ENCODE measurements at regions not wholly inside any gene's neighbourhood (a gene's known extent, or its start where the extent isn't known, plus 50 kb on each side); places are given as distances from the start of the nearest gene placed in this dataset.

DNA sequence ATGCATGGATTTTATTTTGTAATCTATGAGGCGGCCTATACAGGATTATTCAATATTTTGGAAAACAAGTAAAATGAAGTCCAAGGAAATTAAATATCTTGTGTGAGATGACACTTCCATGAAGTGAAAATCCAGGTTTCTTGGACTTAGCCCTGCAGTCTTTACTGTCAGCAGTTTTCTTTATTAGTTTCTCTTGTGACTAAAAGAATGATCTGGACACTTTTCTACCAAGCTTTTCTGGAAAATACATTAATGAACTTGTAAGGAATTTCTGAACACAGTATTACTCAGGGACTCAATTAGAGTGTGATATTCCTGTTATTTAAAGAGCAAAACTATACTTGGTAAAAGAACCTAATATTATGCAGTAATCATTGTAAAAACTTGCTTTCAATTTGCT, 610.4 kb upstream of the SLC8A1 start:
- no peak for DNase-seq (ENCODE audit: low spot score)

DNA sequence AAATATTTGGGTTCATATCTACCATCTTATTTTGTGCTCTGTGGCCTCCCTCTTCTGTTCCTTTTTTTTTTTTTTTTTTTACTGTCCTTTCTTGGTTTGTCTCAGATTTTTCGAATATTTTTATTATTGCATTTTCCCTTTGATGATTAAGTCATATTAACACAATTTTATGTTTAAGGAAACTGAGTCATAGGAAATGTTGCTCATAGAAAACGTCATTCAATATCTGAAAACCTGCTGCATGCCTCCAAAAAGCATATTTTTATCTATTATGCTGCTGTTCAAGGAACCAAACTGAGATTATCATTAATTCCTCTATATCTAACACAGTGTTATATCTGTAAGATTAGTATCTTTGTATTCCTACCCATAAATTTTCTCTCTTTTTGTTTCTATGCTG, 614.3 kb upstream of the SLC8A1 start:
- peak; percentile 7 for DNase-seq (ENCODE audit: low spot score)

DNA sequence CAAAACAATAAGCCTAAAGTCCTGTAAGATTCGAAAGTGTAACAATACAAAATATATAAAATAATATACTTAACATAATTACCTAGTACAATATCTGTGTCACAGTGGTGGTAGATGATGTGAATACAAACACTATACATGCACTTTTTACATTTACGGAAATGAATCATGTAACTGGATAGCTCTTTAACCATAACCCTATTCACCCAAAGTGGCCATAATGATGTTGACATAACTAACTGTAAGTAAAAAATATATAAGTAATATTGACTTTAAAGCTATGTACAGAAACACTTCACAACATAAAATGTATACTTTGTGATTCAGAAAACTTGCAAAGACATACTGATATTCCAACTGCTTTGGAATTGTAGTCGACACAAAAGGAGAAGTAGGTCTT, 616.9 kb upstream of the SLC8A1 start:
- DNase-seq (ENCODE audit: low spot score), result no peak

DNA sequence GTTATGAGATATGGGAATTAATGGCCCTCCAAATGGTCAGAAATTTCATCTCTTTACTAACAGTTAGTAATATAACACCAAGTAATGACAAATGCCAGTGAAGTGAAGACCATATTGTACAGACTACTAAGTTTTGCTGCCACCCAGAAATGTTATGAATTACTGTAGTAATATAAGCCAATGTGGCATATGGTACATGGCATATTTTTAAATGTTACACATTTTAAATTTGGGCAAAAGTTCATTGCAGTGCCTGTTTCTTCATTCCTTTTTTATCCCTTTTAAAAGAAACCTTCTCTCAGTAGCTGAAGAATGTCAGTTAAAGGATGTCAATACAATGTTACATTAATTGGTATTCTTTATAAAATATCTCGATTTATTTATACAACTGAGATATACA, 626.5 kb upstream of the SLC8A1 start:
- no peak for DNase-seq (ENCODE audit: low spot score)

DNA sequence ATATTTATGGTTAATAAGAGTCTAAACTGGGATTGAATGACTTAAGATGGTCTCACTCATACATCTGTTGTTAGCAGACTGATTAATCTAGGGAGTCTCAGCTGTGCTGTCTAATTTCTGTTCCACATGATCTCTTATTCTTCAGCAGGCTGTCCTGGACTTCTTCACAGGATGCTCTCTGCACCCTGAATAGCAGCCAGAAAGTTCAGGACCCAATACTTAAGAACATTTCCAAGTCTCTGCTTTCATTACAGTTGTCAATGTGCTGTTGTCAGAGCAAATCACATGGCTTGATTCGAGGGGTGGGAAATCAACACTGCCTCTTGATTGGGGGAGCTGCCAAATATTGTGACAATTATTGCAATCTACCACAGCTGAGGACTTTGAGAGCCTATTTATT, 627.1 kb upstream of the SLC8A1 start:
- no peak for DNase-seq (ENCODE audit: low spot score)

DNA sequence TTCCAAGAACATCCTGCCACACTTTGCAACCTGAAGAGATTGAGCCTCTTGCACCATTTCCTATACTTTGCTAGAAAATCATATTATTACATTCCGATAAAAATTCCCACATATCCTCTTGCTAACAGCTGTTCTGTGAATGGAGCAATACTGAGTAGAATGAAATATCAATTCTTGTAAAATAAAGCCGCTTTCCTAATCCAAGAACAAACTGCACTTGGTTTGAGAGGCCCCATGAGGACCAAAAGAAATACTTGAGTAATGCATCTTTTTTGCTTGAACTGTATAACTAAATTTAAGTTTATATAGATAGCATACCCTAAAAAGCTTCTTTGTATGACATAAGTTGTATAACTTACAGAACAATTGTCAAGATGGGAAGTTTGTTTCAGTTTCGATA, 632.4 kb upstream of the SLC8A1 start:
- DNase-seq (ENCODE audit: low spot score), result no peak

DNA sequence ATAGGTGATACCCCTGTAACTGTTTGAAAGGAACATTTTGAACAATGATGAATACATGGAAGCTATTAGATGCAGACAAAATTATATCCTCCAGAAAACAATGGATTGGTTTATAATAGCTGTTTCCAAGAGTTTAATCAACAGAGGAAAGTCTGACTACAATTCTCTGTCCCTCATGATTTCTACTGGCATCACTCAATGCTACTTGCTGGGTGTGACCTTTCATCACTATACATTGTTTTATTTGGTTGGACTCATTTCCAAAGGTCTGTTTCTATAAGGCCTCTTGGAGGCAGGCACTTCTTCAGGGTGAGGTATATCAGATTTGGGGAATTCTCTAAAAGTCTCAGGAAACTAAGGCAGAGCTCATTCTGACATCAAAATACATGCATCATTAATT, 636.1 kb upstream of the SLC8A1 start:
- no peak for DNase-seq (ENCODE audit: low spot score)

DNA sequence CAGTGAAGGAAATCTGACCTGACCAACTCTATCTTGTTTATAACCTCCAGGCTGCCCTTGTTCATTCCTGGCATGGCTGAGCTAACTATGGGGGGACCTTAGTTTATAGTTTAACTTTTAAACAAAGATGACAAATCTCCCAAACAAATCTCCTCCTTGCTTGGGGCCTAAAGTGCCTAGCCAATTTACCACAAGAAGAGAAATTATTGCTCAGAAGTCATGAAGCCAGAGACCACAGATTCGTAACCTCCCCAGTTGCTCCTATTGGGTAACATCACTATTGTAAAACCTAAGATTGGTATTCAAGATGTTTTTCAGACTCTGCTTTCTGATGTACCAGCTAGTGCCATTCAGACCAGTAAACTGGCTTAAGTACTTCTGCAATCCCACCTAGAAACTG, 649.4 kb upstream of the SLC8A1 start:
- DNase-seq (ENCODE audit: low spot score), result no peak

DNA sequence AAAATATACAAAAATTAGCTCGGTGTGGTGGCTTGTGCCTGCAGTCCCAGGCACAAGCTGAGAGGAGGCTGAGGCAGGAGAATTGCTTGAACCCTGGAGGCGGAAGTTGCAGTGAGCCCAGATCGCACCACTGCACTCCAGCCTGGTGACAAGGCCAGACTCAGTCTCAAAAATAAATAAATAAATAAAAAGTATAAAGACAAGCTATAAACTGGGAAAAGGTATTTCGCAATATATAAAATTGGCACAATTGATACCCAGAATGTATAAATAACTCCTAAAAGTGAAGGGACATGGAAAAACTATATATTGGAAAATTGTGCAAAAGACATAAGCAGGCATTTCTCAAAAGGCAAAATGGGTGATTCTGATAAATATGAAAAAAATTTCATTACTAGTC, 657.9 kb upstream of the SLC8A1 start:
- DNase-seq (ENCODE audit: low spot score), result no peak

DNA sequence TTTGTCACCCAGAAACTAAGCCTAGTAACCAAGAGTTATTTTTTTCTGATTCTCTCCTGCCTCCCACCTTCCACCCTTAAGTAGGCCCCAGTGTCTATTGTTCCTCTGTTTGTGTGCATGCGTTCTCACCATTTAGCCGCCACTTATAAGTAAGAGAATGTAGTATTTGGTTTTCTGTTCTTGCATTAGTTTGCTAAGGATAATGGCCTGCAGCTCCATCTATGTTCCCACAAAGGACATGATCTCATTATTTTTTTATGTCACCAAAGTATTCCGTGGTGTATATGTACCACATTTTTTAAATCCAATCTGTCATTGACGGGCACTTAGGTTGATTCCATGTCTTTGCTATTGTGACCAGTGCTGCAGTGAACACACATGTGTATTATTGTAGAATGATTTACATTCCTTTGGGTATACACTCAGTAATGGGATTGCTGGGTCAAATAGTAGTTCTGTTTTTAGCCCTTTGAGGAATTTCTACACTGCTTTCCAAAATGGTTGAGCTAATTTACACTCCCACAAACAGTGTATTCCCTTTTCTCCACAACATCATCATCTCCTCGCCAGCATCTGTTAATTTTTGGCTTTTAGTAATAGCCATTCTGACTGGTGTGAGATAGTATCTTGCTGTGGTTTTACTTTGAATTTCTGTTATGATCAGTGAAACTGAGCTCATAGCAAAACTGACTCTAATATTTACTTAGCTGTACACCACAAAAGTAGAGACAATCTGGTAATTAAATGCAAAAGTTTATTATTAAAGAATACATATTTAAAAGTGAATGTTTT, 660.1 kb upstream of the SLC8A1 start:
- no peak for DNase-seq (ENCODE audit: low spot score)

DNA sequence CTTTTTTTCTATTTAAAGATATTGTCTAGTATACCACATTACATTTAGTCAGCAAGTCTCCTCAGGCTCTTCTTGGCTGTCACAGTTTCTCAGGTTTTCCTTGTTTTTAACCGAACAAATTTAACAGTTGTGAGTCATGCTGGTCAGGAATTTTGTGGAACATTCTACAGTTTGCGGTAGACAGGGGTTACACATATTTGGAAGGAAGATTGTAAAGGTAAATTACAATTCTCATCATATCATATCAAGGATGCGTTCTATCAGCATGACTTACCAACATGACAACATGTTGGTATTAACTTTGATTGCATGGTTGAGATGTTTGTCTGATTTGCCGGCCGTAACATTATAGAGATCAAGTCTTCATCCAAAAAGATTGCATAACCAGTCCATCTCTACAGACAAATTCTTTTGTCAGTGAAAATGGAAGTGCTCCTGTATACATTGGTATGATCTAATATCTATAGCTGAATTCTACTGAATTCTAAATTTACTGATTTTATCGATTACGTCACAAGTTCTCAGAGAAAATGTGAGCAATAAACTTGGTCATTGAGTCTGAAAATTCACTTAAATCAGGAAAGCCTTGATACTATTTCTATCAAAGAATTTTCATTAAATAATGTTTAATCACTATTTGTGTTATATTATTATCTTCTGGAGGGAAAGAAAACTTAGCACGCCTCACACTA, 664.4 kb upstream of the SLC8A1 start:
- no peak for DNase-seq (ENCODE audit: low spot score)

DNA sequence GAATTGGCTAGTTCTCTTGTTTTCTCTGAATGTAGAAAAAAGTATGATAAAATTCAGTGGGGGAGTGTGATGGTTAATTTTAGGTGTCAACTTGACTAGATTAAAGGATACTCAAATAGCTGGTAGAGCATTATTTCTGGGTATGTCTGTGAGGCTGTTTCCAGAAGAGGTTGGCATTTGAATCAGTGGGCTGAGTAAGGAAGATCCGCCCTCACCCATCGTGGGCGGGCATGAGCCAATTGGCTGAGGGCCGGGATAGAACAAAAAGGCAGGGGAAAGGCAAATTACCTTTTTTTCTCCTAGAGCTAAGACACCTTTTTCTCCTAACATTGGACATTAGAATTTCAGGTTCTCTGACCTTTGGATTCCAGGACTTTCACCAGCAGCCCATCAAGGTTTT, 667.6 kb upstream of the SLC8A1 start:
- DNase-seq (ENCODE audit: low spot score), result no peak

DNA sequence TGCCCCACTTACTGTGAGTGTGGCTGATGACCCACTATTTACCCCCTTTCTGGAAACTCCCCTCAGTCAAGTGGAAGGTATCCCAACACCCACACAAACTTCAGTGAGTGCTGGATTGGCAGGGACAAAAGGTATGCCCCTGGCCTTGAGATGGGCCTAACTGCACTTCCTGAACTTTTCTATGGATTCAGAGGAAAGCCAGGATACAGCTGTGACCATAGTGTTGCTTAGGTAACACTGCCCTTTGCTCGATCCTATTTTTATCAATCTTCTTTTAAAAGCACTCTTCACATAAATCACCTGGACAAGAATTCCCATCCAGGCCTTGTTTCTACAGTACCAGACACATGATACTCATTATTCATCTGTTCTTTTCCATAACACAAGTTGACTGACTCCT, 671.5 kb upstream of the SLC8A1 start:
- no peak for DNase-seq (ENCODE audit: low spot score)

DNA sequence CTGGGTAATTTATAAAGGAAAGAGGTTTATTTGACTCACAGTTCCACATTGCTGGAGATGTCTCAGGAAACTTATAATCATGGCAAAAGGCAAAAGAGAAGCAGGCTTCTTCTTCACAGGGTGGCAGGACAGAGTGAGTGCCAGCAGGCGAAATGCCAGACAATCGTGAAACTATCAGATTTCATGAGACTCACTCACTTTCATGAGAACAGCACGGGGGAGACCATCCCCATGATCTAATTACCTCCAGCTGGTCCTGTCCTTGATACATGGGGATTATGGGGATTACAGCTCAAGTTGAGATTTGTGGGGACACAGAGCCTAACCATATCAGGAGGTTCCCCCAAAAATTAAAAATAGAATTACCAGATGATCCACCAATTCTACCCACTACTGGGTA, 675.5 kb upstream of the SLC8A1 start:
- DNase-seq (ENCODE audit: low spot score), result no peak

DNA sequence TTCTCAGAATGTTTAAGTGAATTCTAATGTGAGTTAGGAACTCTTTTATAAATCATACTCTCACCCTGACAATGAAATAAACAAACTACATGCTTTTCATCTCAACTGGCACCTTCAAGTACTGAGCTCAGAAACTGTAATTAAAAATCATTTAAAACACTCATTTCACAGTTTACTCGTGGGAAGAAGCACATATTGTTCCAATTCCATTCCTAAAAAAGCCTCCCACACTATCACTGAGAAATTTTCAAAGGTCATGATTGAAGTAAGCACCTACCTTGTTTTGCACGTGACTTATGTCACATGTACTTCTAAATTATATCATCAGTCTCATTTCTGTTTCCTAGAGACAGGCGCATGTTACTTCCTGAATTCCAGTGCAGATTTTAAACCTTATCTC, 678.1 kb upstream of the SLC8A1 start:
- DNase-seq (ENCODE audit: low spot score), result no peak

DNA sequence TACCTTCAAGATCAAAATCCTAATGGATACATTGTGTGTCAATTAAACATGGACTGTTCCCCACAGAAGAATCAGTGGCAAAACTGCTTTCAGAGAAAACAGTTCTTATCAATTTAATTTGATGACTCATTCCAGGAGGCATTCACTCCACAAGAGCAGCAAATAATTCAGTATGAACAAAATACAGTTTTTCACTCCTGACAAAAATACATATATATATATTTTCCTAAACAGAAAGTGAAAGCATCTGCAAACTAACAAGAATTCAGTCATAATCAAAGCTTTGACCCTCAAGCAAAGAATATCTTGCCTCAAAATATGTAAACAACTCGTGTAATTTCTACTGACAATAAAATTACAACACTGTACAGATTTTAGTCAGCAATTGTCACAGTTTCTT, 685.1 kb upstream of the SLC8A1 start:
- DNase-seq (ENCODE audit: low spot score), result no peak

DNA sequence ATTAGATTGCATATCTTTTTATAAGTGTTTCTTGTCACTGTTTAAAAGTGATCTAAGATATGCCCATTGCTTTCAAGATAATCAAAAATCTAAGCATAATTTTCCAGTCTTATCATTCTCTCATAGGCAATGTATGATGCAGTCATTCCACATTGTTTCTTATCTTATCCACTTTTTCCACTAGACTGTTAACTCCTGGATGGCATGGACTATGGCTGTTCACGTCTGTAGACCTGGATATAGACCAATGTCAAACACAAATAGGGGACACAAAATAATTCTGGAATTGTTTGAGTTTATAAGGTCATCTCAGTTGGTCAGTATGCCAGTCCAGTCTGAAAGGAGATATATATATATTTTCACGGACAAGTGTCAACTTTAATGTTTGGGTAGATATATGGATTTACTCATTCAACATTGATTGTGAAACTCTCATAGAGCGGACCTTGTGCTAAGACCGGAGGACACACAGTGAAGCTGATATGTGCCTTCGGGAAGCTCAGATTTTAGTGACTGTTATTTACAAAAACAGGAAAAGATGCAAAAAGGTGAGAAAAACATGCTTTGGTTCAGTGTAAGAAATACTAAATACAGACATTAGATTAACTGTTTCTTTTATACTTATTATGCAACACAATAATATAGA, 689.4 kb upstream of the SLC8A1 start:
- DNase-seq (ENCODE audit: low spot score), result no peak

DNA sequence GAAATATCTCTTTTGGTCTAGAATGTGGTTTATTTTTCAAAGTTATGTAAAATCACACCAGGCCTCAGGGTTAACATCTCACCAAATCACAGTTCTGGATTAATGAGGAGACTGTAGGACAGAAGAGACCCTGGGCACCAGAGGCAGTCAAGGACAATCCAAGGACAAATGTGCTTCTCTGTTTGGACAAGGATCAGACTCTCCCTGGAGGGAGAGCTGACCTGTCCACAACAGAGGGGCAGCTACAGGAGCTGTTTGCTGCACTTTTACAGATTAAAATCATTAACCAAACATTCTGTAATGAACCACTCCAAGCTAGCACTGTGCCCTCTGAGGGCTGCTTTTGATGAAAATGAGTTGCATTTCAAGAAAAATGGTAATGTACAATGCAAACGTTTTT, 690.6 kb upstream of the SLC8A1 start:
- no peak for DNase-seq (ENCODE audit: low spot score)

DNA sequence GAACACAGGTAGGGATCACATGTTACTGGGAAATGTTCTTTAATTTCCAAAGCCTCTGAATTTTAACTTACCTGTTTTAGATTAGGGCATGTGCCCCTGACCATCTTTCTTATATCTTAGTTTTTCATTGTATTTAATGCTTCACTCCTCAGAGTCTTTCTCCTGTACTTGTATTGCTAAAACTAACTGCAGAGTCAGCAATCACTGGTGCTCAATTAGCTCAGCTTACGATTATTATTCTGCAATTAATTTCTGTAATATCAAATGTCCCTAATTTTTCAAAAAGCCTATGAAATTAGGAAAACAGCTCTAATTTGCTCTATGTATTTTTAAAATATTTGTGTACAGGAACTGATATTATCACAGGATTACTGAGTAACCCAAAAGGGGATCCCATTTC, 693.2 kb upstream of the SLC8A1 start:
- no peak for DNase-seq (ENCODE audit: low spot score)

DNA sequence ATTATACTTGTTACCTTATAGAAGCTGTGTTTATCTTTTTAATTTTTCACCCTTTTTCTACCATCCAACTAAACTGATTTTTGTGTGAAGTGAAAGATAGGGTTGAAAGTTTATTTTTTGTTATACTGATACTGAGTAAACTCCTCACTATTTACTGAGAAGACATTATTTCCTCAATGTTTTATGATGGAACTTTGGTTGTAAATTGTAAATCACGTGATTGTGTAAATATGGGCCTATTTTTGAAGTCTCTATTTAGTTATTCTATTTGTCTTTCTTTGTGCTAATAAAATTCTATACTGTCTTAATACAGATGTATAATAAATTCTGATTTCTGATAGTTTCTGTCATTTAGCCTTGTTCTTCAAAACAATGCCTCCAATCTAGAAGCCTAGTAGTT, 697.2 kb upstream of the SLC8A1 start:
- DNase-seq (ENCODE audit: low spot score), result no peak

DNA sequence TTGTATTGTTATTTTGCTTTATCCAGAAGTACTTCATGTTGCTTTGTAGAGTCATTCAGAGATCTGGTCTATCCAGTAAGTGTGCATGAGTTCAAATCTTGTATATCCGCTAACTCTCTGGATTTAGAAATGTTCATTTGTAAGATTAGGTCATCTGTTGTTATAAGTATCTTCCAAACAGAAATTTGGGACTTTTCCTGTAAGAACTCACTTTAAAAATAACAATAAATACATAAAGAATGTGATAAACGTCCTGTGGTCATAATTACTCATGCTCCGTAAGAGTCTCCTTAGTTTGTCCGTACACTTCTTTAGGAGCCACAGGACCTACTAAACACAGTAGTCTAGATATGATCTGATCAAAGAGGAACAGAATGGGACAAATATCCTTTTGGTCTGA, 699.9 kb upstream of the SLC8A1 start:
- DNase-seq (ENCODE audit: low spot score), result no peak

DNA sequence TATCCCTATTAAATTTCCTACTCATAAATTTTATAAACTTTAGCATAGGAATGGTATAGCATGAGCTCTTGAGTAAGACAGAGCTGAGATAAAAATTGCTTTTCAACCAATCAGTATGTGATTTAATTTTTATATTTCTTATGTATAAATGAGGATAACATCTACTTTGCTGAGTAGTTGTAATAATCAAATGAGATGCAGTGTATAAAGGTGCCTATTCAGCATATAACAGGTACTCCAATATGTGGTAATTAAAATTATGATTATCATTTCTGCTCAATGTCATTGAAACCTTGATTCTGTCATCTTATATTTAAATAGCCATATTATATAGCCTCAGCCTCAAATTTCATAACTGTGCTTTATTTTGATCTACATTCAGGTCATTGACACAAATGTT, 700.4 kb upstream of the SLC8A1 start:
- no peak for DNase-seq (ENCODE audit: low spot score)

DNA sequence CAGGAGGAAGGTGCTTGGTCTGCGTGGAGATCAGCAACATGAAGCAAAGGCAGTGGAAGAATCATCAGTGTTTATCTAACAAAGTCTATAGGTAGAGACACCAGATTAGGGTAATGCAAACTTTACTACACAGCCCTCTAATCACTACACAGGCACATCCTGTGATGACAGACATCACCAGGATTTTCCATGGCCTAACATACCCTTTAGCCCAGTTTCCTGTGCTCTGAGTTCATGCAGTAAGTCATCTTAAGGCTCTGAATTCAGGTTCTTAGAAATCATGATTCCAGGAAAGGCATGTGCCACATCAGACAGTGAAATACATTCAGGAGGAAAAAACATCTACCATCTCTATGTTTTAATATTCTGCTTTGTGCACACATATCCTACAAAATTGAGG, 708.5 kb upstream of the SLC8A1 start:
- peak; percentile 15 for DNase-seq (ENCODE audit: low spot score)

DNA sequence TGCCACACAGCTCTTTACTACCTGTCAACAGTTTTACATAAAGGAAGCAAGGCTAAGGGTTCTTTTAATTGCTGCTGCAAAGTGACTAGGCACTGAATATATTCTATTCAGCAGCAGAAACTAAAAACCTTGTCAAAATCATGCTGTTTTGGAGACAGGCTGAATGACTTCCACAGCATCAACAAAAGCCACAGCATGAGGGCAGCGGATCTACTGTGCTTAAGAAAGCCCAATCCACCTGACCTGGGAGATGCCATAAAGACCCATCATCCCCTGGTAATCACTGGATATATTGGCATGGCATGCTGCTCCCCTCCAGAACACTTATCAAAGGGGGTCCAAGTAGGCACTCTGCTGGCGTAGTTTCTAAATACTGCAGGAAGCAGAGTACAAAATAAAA, 715.1 kb upstream of the SLC8A1 start:
- no peak for DNase-seq (ENCODE audit: low spot score)

Measured in kidney capillary endothelial cell (primary cell).